ENCODE measurements at regions not wholly inside any gene's neighbourhood (a gene's known extent, or its start where the extent isn't known, plus 50 kb on each side); places are given as distances from the start of the nearest gene placed in this dataset.

GRCh38 chr18:51897884-51898283 is 442.1 kb upstream of the DCC start:
- ATAC-seq (ENCODE audit: poor library complexity) (no peak), DNase-seq (no peak)
- Histone ChIP-seq H3K27ac (ENCODE audit: low read depth in 1 of 2, low read length in 2 of 2) (no peak overlapping the region), H3K27me3 (ENCODE audit: control insufficient read depth in 1 of 2, insufficient read depth in 2 of 2, low read length in 2 of 2) (no peaks in the 10 kb centered on the region), H3K36me3 (ENCODE audit: insufficient read depth, low read length) (no peaks in the 10 kb centered on the region), H3K4me1 (ENCODE audit: insufficient read depth, low read length) (no peaks in the 10 kb centered on the region), H3K9me3 (ENCODE audit: control insufficient read depth in 1 of 2, insufficient read depth in 1 of 2, low read length in 2 of 2) (no peaks in the 10 kb centered on the region), H3K4me3 (ENCODE audit: low read length) (no peak overlapping the region)
- POLR2A ChIA-PET: no interaction called here
- Mint-ChIP-seq H3K4me3 (no peak overlapping the region), H3K27me3 (no peaks in the 10 kb centered on the region), H3K27ac (no peak overlapping the region), H3K4me1 (ENCODE audit: low read depth) (no peaks in the 10 kb centered on the region), H3K9me3 (peaks cover 4% of the 10 kb centered on the region), H3K36me3 (ENCODE audit: low read depth) (no peaks in the 10 kb centered on the region)
- intact Hi-C loops (cut with DNase I, micrococcal nuclease): no loop called here
- no peak for TF ChIP-seq CTCF (IDR thresholded peaks at IDR 0.05)
- CTCF ChIA-PET: no interaction called here

- CTCF ChIA-PET: no interaction called here
- H3K4me1 Mint-ChIP-seq (ENCODE audit: low read depth): no peaks in the 10 kb centered on the region
- no peak for DNase-seq
Observed at GRCh38 chr18:51907687-51908597, 432.1 kb upstream of the DCC start.

GRCh38 chr18:51908598-51908944 is 431.4 kb upstream of the DCC start:
- Mint-ChIP-seq H3K4me3 (no peak overlapping the region), H3K27me3 (no peaks in the 10 kb centered on the region), H3K9me3 (peaks cover 2% of the 10 kb centered on the region), H3K27ac (no peak overlapping the region), H3K36me3 (ENCODE audit: low read depth) (no peaks in the 10 kb centered on the region), H3K4me1 (ENCODE audit: low read depth) (no peaks in the 10 kb centered on the region)
- ChIA-PET POLR2A (no interaction called here), CTCF (no interaction called here)
- TF ChIP-seq CTCF (IDR thresholded peaks at IDR 0.05): no peak
- Histone ChIP-seq H3K27me3 (ENCODE audit: control insufficient read depth in 1 of 2, insufficient read depth in 2 of 2, low read length in 2 of 2) (no peaks in the 10 kb centered on the region), H3K9me3 (ENCODE audit: control insufficient read depth in 1 of 2, insufficient read depth in 1 of 2, low read length in 2 of 2) (no peaks in the 10 kb centered on the region), H3K4me1 (ENCODE audit: insufficient read depth, low read length) (no peaks in the 10 kb centered on the region), H3K27ac (ENCODE audit: low read depth in 1 of 2, low read length in 2 of 2) (no peak overlapping the region), H3K36me3 (ENCODE audit: insufficient read depth, low read length) (no peaks in the 10 kb centered on the region), H3K4me3 (ENCODE audit: low read length) (no peak overlapping the region)
- no peak for DNase-seq
- intact Hi-C loops (cut with DNase I, micrococcal nuclease): no loop called here
- ATAC-seq (ENCODE audit: poor library complexity): no peak

More at GRCh38 chr18:51907687-51908597, 432.1 kb upstream of the DCC start:
- POLR2A ChIA-PET: no interaction called here
- Histone ChIP-seq H3K27ac (ENCODE audit: low read depth in 1 of 2, low read length in 2 of 2) (no peak overlapping the region), H3K9me3 (ENCODE audit: control insufficient read depth in 1 of 2, insufficient read depth in 1 of 2, low read length in 2 of 2) (no peaks in the 10 kb centered on the region), H3K36me3 (ENCODE audit: insufficient read depth, low read length) (no peaks in the 10 kb centered on the region), H3K4me3 (ENCODE audit: low read length) (no peak overlapping the region), H3K27me3 (ENCODE audit: control insufficient read depth in 1 of 2, insufficient read depth in 2 of 2, low read length in 2 of 2) (no peaks in the 10 kb centered on the region), H3K4me1 (ENCODE audit: insufficient read depth, low read length) (no peaks in the 10 kb centered on the region)
- Mint-ChIP-seq H3K27ac (no peak overlapping the region), H3K36me3 (ENCODE audit: low read depth) (no peaks in the 10 kb centered on the region), H3K4me3 (no peak overlapping the region), H3K27me3 (no peaks in the 10 kb centered on the region), H3K9me3 (peaks cover 2% of the 10 kb centered on the region)
- intact Hi-C loops (cut with DNase I, micrococcal nuclease): no loop called here
- no peak for TF ChIP-seq CTCF (IDR thresholded peaks at IDR 0.05)
- ATAC-seq (ENCODE audit: poor library complexity): no peak

All from CD4-positive, alpha-beta T cell (primary cell).